Fibroblast of pulmonary artery (primary cell): ENCODE measurements at regions not wholly inside any gene's neighbourhood (a gene's known extent, or its start where the extent isn't known, plus 50 kb on each side); places are given as distances from the start of the nearest gene placed in this dataset.
A peak's percentile ranks its signal among the peaks of the same experiment; 100 is the strongest.
"Not testable (repeated sequence)": the region's sequence is repeated elsewhere in the genome, so short reads cannot be mapped to it uniquely, and the experiment has no call there.

Experiments
- DNase-seq: peaks from one replicate; pipeline ENCODE4 v3.0.0-alpha.2; 2010; ENCODE audit warnings: low read depth
- H3K4me3 ChIP-seq: replicated peaks from 2 replicates; pipeline ENCODE4 v1.5.1; 2011; ENCODE audit warnings: low read depth, mild to moderate bottlenecking, control low read depth, low read length, moderate library complexity
- CTCF ChIP-seq: IDR thresholded peaks from 2 replicates; pipeline ENCODE4 v1.5.1; 2011; ENCODE audit warnings: mild to moderate bottlenecking, control low read depth, low read length, inconsistent platforms; ENCODE audit errors: missing control alignments

GRCh38 chr6:40871424-40871823 lies 167.6 kb downstream of the UNC5CL start:
- no peak for TF ChIP-seq CTCF
- H3K4me3 ChIP-seq: no peak overlapping the region
- no peak for DNase-seq

- not testable (repeated sequence) for H3K4me3 ChIP-seq, DNase-seq
Measured at GRCh38 chr6:40868089-40868865, 170.7 kb downstream of the UNC5CL start.

- DNase-seq, H3K4me3 ChIP-seq: not testable (repeated sequence)
Measured at GRCh38 chr6:40867527-40867926, 171.5 kb downstream of the UNC5CL start.

GRCh38 chr6:40865259-40865658 lies 173.8 kb downstream of the UNC5CL start:
- H3K4me3 ChIP-seq, DNase-seq: not testable (repeated sequence)

- no peak overlapping the region for H3K4me3 ChIP-seq
- TF ChIP-seq CTCF: no peak
- DNase-seq: no peak
Measured at GRCh38 chr6:40860443-40860842, 178.6 kb downstream of the UNC5CL start.

- H3K4me3 ChIP-seq: no peak overlapping the region
- no peak for TF ChIP-seq CTCF
- peak; percentile 6 for DNase-seq
Measured at GRCh38 chr6:40856271-40856670, 182.8 kb downstream of the UNC5CL start.

- no peak for TF ChIP-seq CTCF
- DNase-seq: no peak
- H3K4me3 ChIP-seq: no peak overlapping the region
Measured at GRCh38 chr6:40855168-40855880, 183.7 kb downstream of the UNC5CL start.

GRCh38 chr6:40854592-40854991 lies 184.4 kb downstream of the UNC5CL start:
- no peak for TF ChIP-seq CTCF
- DNase-seq: no peak
- no peak overlapping the region for H3K4me3 ChIP-seq
